Uterus (tissue), 2 donors: ENCODE measurements at regions not wholly inside any gene's neighbourhood (a gene's known extent, or its start where the extent isn't known, plus 50 kb on each side); places are given as distances from the start of the nearest gene placed in this dataset.

Experiments
- CTCF ChIP-seq, 4 experiments: fragments of 200-600 bp in 2 of 4; fragments of 450-650 bp in 2 of 4; sonication (generic) in 2 of 4; IDR thresholded peaks; one replicate each; pipeline ENCODE4 v1.5.1; 2016 to 2019; ENCODE audit warnings: antibody characterized with exemption in 4 of 4, mild to moderate bottlenecking in 2 of 4, moderate library complexity in 1 of 4
- POLR2A ChIP-seq, 2 donors: fragments of 450-650 bp; IDR thresholded peaks; one replicate each; pipeline ENCODE4 v1.6.1; 2016; ENCODE audit warnings: antibody characterized with exemption in 2 of 2, mild to moderate bottlenecking in 1 of 2, moderate library complexity in 1 of 2

- no peak for TF ChIP-seq CTCF (IDR thresholded peaks at IDR 0.05)
- no peak for TF ChIP-seq POLR2A (IDR thresholded peaks at IDR 0.05)
Measured at GRCh38 chr4:185883591-185883990, 71.6 kb upstream of the SORBS2 start.
